CD4-positive, alpha-beta T cell (primary cell): ENCODE measurements at regions not wholly inside any gene's neighbourhood (a gene's known extent, or its start where the extent isn't known, plus 50 kb on each side); places are given as distances from the start of the nearest gene placed in this dataset.

ENCODE experiments used
- ATAC-seq: fragments of 200-7000 bp; cut with Tn5 transposase; one replicate; pipeline ENCODE4 v1.10.0; 2022; ENCODE audit warnings: mild to moderate bottlenecking; ENCODE audit not compliant: poor library complexity
- CTCF ChIA-PET: fragments of 350-600 bp; sonication (Branson Sonifier 250); formaldehyde crosslinking; loops from one replicate; lab custom pipeline; 2021; ENCODE audit warnings: antibody characterized with exemption, inconsistent platforms; lab: Charles Lee
- POLR2A ChIA-PET: fragments of 350-600 bp; sonication (Branson Sonifier 250); formaldehyde crosslinking; loops from one replicate; lab custom pipeline; 2021; ENCODE audit warnings: antibody characterized with exemption, inconsistent platforms; lab: Charles Lee
- DNase-seq, 14 experiments: peaks; one replicate each; pipeline ENCODE4 v3.0.0-alpha.2; 2013 to 2020; ENCODE audit warnings: mixed read lengths in 2 of 14
- H3K27ac ChIP-seq, 2 donors: one replicate each; pipeline versions ENCODE4 v1.5.1 to v1.7.0; 2013; ENCODE audit warnings: low read length in 2 of 2, low read depth in 1 of 2, mild to moderate bottlenecking in 1 of 2
- H3K27me3 ChIP-seq, 2 experiments: 1 replicate in 1 of 2; 2 replicates in 1 of 2; pipeline versions ENCODE4 v1.6.1 to v1.7.0; 2013; ENCODE audit warnings: low read length in 2 of 2, control low read depth in 1 of 2, mild to moderate bottlenecking in 1 of 2, moderate library complexity in 1 of 2; ENCODE audit not compliant: insufficient read depth in 2 of 2, control insufficient read depth in 1 of 2
- H3K36me3 ChIP-seq: one replicate; pipeline ENCODE4 v1.6.1; 2013; ENCODE audit warnings: low read length, control low read depth; ENCODE audit not compliant: insufficient read depth
- H3K4me1 ChIP-seq: one replicate; pipeline ENCODE4 v1.6.1; 2013; ENCODE audit warnings: low read length, control low read depth; ENCODE audit not compliant: insufficient read depth
- H3K4me3 ChIP-seq: one replicate; pipeline ENCODE4 v1.5.1; 2013; ENCODE audit warnings: mild to moderate bottlenecking, low read length, moderate library complexity
- H3K9me3 ChIP-seq, 2 experiments: 1 replicate in 1 of 2; 2 replicates in 1 of 2; pipeline versions ENCODE4 v1.6.1 to v1.7.0; 2013; ENCODE audit warnings: low read length in 2 of 2, mild to moderate bottlenecking in 2 of 2, control low read depth in 1 of 2, moderate library complexity in 1 of 2; ENCODE audit not compliant: control insufficient read depth in 1 of 2, insufficient read depth in 1 of 2
- H3K27ac Mint-ChIP-seq: one replicate; pipeline ENCODE4 v1.8.0; 2020; ENCODE audit warnings: mixed read lengths
- H3K27me3 Mint-ChIP-seq: one replicate; pipeline ENCODE4 v1.8.0; 2021; ENCODE audit warnings: mixed read lengths
- H3K36me3 Mint-ChIP-seq: one replicate; pipeline ENCODE4 v1.8.0; 2021; ENCODE audit warnings: low read depth, mixed read lengths
- H3K4me1 Mint-ChIP-seq: one replicate; pipeline ENCODE4 v1.8.0; 2021; ENCODE audit warnings: low read depth, mixed read lengths
- H3K4me3 Mint-ChIP-seq: one replicate; pipeline ENCODE4 v1.8.0; 2020; ENCODE audit warnings: mild to moderate bottlenecking, mixed read lengths
- H3K9me3 Mint-ChIP-seq: one replicate; pipeline ENCODE4 v1.8.0; 2020; ENCODE audit warnings: mixed read lengths
- CTCF ChIP-seq: fragments of 200-600 bp; IDR thresholded peaks from one replicate; pipeline ENCODE4 v1.8.0; 2022; ENCODE audit warnings: antibody characterized with exemption, mild to moderate bottlenecking
- intact Hi-C, 2 experiments: fragments of 100-400 bp; cut with DNase I in 1 of 2; cut with micrococcal nuclease in 1 of 2; formaldehyde crosslinking; loops; one replicate each; pipeline versions ENCODE4 v1.15.1 to v1.9.0; 2023 to 2025; cut with DNase I, micrococcal nuclease

- Histone ChIP-seq H3K27me3 (peaks cover 0 to 3% of the 10 kb centered on the region in 2 experiments), H3K9me3 (peaks cover 0 to 6% of the 10 kb centered on the region in 2 experiments), H3K27ac (no peak overlapping the region), H3K36me3 (no peaks in the 10 kb centered on the region), H3K4me3 (no peak overlapping the region), H3K4me1 (no peaks in the 10 kb centered on the region)
- no peak overlapping the region for H3K27ac Mint-ChIP-seq
- H3K36me3 Mint-ChIP-seq: no peaks in the 10 kb centered on the region
- intact Hi-C loops: no loop called here
- POLR2A ChIA-PET: no interaction called here
- H3K4me1 Mint-ChIP-seq: no peaks in the 10 kb centered on the region
- peaks cover 3% of the 10 kb centered on the region for H3K9me3 Mint-ChIP-seq
- ATAC-seq: no peak
- no peak overlapping the region for H3K4me3 Mint-ChIP-seq
- DNase-seq: peak in 1 of 14 experiments; percentile 4
- CTCF ChIA-PET: no interaction called here
- no peaks in the 10 kb centered on the region for H3K27me3 Mint-ChIP-seq
- no peak for TF ChIP-seq CTCF
Measured at GRCh38 chr10:44478876-44479705, 94.2 kb upstream of the CXCL12 start.

- Histone ChIP-seq H3K4me3 (no peak overlapping the region), H3K27ac (no peak overlapping the region), H3K4me1 (no peaks in the 10 kb centered on the region), H3K27me3 (no peaks in the 10 kb centered on the region), H3K36me3 (no peaks in the 10 kb centered on the region), H3K9me3 (peaks cover 0 to 3% of the 10 kb centered on the region in 2 experiments)
- ChIA-PET POLR2A (no interaction called here), CTCF (no interaction called here)
- no peak overlapping the region for H3K27ac Mint-ChIP-seq
- H3K36me3 Mint-ChIP-seq: no peaks in the 10 kb centered on the region
- H3K9me3 Mint-ChIP-seq: peaks cover 16% of the 10 kb centered on the region
- intact Hi-C loops: no loop called here
- no peaks in the 10 kb centered on the region for H3K27me3 Mint-ChIP-seq
- no peak for TF ChIP-seq CTCF
- no peak for ATAC-seq
- H3K4me3 Mint-ChIP-seq: no peak overlapping the region
- DNase-seq: no peak
- no peaks in the 10 kb centered on the region for H3K4me1 Mint-ChIP-seq
Measured at GRCh38 chr10:44492678-44493077, 107.8 kb upstream of the CXCL12 start.

- H3K4me1 ChIP-seq: no peaks in the 10 kb centered on the region
- no peak for DNase-seq
- Mint-ChIP-seq H3K4me1 (no peaks in the 10 kb centered on the region), H3K36me3 (no peaks in the 10 kb centered on the region), H3K27ac (no peak overlapping the region), H3K9me3 (peaks cover 10% of the 10 kb centered on the region), H3K4me3 (no peak overlapping the region), H3K27me3 (no peaks in the 10 kb centered on the region)
- H3K27ac ChIP-seq: no peak overlapping the region
- H3K36me3 ChIP-seq: no peaks in the 10 kb centered on the region
- ChIA-PET POLR2A (no interaction called here), CTCF (no interaction called here)
- no peaks in the 10 kb centered on the region for H3K27me3 ChIP-seq
- no peak overlapping the region for H3K4me3 ChIP-seq
- intact Hi-C loops: no loop called here
- TF ChIP-seq CTCF: no peak
- H3K9me3 ChIP-seq: no peaks in the 10 kb centered on the region
- no peak for ATAC-seq
Measured at GRCh38 chr10:44498222-44498621, 113.3 kb upstream of the CXCL12 start.
